Liver (tissue), 8 donors: ENCODE measurements at regions not wholly inside any gene's neighbourhood (a gene's known extent, or its start where the extent isn't known, plus 50 kb on each side); places are given as distances from the start of the nearest gene placed in this dataset.

Experiments used
- DNase-seq: peaks from one replicate; pipeline ENCODE4 v3.0.0-alpha.2; 2017; ENCODE audit warnings: low spot score
- H3K27ac ChIP-seq, 2 donors: one replicate each; pipeline ENCODE4 v1.7.0; 2013; ENCODE audit warnings: inconsistent platforms in 2 of 2, low read length in 2 of 2, control low read depth in 1 of 2, low read depth in 1 of 2, mild to moderate bottlenecking in 1 of 2
- H3K27me3 ChIP-seq, 4 donors: one replicate each; pipeline versions ENCODE4 v1.6.1 to v1.7.0; 2013; ENCODE audit warnings: low read length in 3 of 4, inconsistent platforms in 1 of 4, mild to moderate bottlenecking in 1 of 4, moderate library complexity in 1 of 4; ENCODE audit not compliant: control insufficient read depth in 4 of 4, insufficient read depth in 4 of 4
- H3K36me3 ChIP-seq, 4 donors: one replicate each; pipeline versions ENCODE4 v1.6.1 to v1.7.0; 2013; ENCODE audit warnings: low read length in 3 of 4, mild to moderate bottlenecking in 3 of 4, low read depth in 1 of 4, moderate library complexity in 1 of 4; ENCODE audit not compliant: control insufficient read depth in 4 of 4, insufficient read depth in 3 of 4
- H3K4me1 ChIP-seq, 4 donors: one replicate each; pipeline versions ENCODE4 v1.6.1 to v1.7.0; 2013; ENCODE audit warnings: low read length in 3 of 4, mild to moderate bottlenecking in 3 of 4, moderate library complexity in 1 of 4; ENCODE audit not compliant: control insufficient read depth in 4 of 4, insufficient read depth in 4 of 4
- H3K4me3 ChIP-seq, 3 donors: one replicate each; pipeline versions ENCODE4 v1.6.1 to v1.7.0; 2013; ENCODE audit warnings: low read length in 3 of 3, control low read depth in 1 of 3, low read depth in 1 of 3, mild to moderate bottlenecking in 1 of 3
- H3K9ac ChIP-seq, 2 donors: one replicate each; pipeline ENCODE4 v1.7.0; 2013; ENCODE audit warnings: low read length in 2 of 2, mild to moderate bottlenecking in 2 of 2, moderate library complexity in 2 of 2, control low read depth in 1 of 2, low read depth in 1 of 2
- H3K9me3 ChIP-seq, 4 donors: one replicate each; pipeline versions ENCODE4 v1.6.1 to v1.7.0; 2013; ENCODE audit warnings: low read length in 3 of 4; ENCODE audit not compliant: control insufficient read depth in 4 of 4
- ATF3 ChIP-seq: IDR thresholded peaks from 2 replicates; pipeline ENCODE4 v1.6.1; 2016; ENCODE audit warnings: antibody characterized with exemption
- CTCF ChIP-seq: fragments of 150-350 bp; IDR thresholded peaks from 2 replicates; pipeline ENCODE4 v1.5.1; 2017; ENCODE audit warnings: improper control_type of control experiment, low read depth, low read length; ENCODE audit not compliant: missing input control
- EGR1 ChIP-seq, 2 donors: IDR thresholded peaks; 2 replicates each; pipeline ENCODE4 v1.6.1; 2016 to 2018; ENCODE audit warnings: antibody characterized with exemption in 2 of 2, low read depth in 2 of 2
- FOXA1 ChIP-seq: IDR thresholded peaks from 2 replicates; pipeline ENCODE4 v1.6.1; 2016; ENCODE audit warnings: antibody characterized with exemption
- FOXA2 ChIP-seq: IDR thresholded peaks from 2 replicates; pipeline ENCODE4 v1.6.1; 2016; ENCODE audit warnings: antibody characterized with exemption
- GABPA ChIP-seq, 2 donors: IDR thresholded peaks in 1 of 2; conservative IDR thresholded peaks in 1 of 2; 2 replicates each; pipeline ENCODE4 v1.6.1; 2016; ENCODE audit warnings: antibody characterized with exemption in 2 of 2, mild to moderate bottlenecking in 1 of 2, moderate library complexity in 1 of 2
- HNF4A ChIP-seq, 2 donors: conservative IDR thresholded peaks; 2 replicates each; pipeline ENCODE4 v1.6.1; 2016; ENCODE audit warnings: antibody characterized with exemption in 2 of 2, mild to moderate bottlenecking in 2 of 2
- HNF4G ChIP-seq: IDR thresholded peaks from 2 replicates; pipeline ENCODE4 v1.6.1; 2016; ENCODE audit warnings: antibody characterized with exemption
- JUND ChIP-seq, 2 donors: IDR thresholded peaks; 2 replicates each; pipeline ENCODE4 v1.6.1; 2016; ENCODE audit warnings: antibody characterized with exemption in 2 of 2
- MAX ChIP-seq: IDR thresholded peaks from 2 replicates; pipeline ENCODE4 v1.6.1; 2016; ENCODE audit warnings: antibody characterized with exemption
- NR2F2 ChIP-seq: IDR thresholded peaks from 2 replicates; pipeline ENCODE4 v1.6.1; 2016; ENCODE audit warnings: antibody characterized with exemption
- RAD21 ChIP-seq, 2 donors: IDR thresholded peaks; 2 replicates each; pipeline ENCODE4 v1.6.1; 2016; ENCODE audit warnings: antibody characterized with exemption in 2 of 2, mild to moderate bottlenecking in 2 of 2
- REST ChIP-seq: IDR thresholded peaks from 2 replicates; pipeline ENCODE4 v1.6.1; 2016; ENCODE audit warnings: antibody characterized with exemption, mild to moderate bottlenecking
- RXRA ChIP-seq, 2 donors: IDR thresholded peaks; 2 replicates each; pipeline ENCODE4 v1.6.1; 2017 to 2018; ENCODE audit warnings: antibody characterized with exemption in 2 of 2, mild to moderate bottlenecking in 1 of 2
- SP1 ChIP-seq: IDR thresholded peaks from 2 replicates; pipeline ENCODE4 v1.6.1; 2018; ENCODE audit warnings: antibody characterized with exemption, mild to moderate bottlenecking
- TAF1 ChIP-seq: conservative IDR thresholded peaks from 2 replicates; pipeline ENCODE4 v1.6.1; 2016; ENCODE audit warnings: antibody characterized with exemption, mild to moderate bottlenecking
- YY1 ChIP-seq: IDR thresholded peaks from 2 replicates; pipeline ENCODE4 v1.6.1; 2016; ENCODE audit warnings: antibody characterized with exemption, mild to moderate bottlenecking
- ZBTB33 ChIP-seq: IDR thresholded peaks from 2 replicates; pipeline ENCODE4 v1.6.1; 2016; ENCODE audit warnings: antibody characterized with exemption
- WGBS: extraction: QIAGEN DNeasy Blood & Tissue Kit; methylation state at CpG from one replicate; pipeline ENCODE4 v1.1.7; 2013; 5-methylcytosine and 5-hydroxymethylcytosine counted together
- donor health status: healthy.
- donor health status: healthy.
- donor health status: healthy.
- donor health status: healthy.
- donor health status: healthy.

GRCh38 chr1:42089246-42089645, 64.0 kb upstream of the GUCA2B start:
- Histone ChIP-seq H3K36me3 (no peaks in the 10 kb centered on the region), H3K9ac (no peak overlapping the region), H3K4me1 (no peaks in the 10 kb centered on the region), H3K27me3 (peaks cover 0 to 4% (median 0%) of the 10 kb centered on the region in 4 donors), H3K27ac (no peak overlapping the region), H3K4me3 (no peak overlapping the region), H3K9me3 (peaks cover 0 to 9% (median 1%) of the 10 kb centered on the region in 4 donors)
- WGBS = 57% methylated on average over 2 of the region's 2 CpGs
- no peak for DNase-seq
- TF ChIP-seq TAF1 = no peak
- TF ChIP-seq ATF3 = no peak
- no peak for TF ChIP-seq MAX
- no peak for TF ChIP-seq SP1
- TF ChIP-seq FOXA2 = no peak
- no peak for TF ChIP-seq RAD21 (IDR thresholded peaks at IDR 0.05)
- no peak for TF ChIP-seq NR2F2
- no peak for TF ChIP-seq YY1
- TF ChIP-seq REST = no peak
- TF ChIP-seq CTCF = no peak
- TF ChIP-seq ZBTB33 = no peak
- TF ChIP-seq FOXA1 = no peak
- TF ChIP-seq HNF4A (conservative IDR thresholded peaks at IDR 0.05) = no peak
- no peak for TF ChIP-seq JUND (IDR thresholded peaks at IDR 0.05)
- no peak for TF ChIP-seq HNF4G
- TF ChIP-seq GABPA (IDR thresholded peaks at IDR 0.05 in 1 of 2, conservative IDR thresholded peaks at IDR 0.05 in 1 of 2) = no peak
- TF ChIP-seq RXRA (IDR thresholded peaks at IDR 0.05) = no peak
- TF ChIP-seq EGR1 (IDR thresholded peaks at IDR 0.05; ENCODE audit: low read depth in 2 of 2) = no peak
